PC-9 (cell line): ENCODE measurements at regions not wholly inside any gene's neighbourhood (a gene's known extent, or its start where the extent isn't known, plus 50 kb on each side); places are given as distances from the start of the nearest gene placed in this dataset.

Experiments used
- EZH2 ChIP-seq: fragments of 200-600 bp; sonication (generic); IDR thresholded peaks from 2 replicates; pipeline ENCODE4 v1.8.0; 2017; ENCODE audit warnings: antibody characterized with exemption, low read depth
- TF ChIP-seq, protein P1 (sequence below): fragments of 200-600 bp; sonication (generic); conservative IDR thresholded peaks from 2 replicates; pipeline ENCODE4 v1.6.1; 2017; ENCODE audit warnings: mixed run types, antibody characterized with exemption, mild to moderate bottlenecking, moderate library complexity

DNA sequence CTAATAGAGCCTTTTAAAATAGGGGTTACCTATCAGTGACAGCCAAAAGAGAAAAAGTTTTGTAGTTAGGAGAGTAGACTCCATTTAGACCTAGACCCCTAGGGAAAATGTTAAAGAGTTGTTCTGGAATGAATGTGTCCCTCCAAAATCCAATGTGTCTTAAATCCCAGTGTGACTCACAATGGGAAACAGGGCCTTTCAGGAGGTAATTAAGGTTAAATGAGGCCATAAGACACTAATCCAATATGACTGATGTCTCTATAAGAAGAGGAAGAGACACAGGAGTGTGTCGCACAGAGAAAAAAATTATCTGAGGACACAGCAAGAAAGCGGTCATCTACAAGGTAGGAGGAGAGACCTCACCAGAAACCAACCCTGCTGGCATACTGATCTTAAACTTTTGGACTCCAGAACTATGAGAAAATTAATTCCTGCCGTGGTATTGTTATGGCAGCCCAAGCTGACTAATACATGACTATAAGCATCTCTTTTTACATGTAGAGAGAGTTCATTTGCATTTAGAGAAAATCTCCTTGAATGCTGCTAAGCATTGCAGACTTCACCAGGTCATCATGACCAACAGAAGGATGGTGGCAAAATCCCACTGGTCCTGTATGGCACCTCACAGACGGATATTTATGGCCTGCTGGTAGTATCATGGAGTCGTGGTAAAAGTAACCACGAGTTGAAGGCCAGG, 259.6 kb upstream of the TMTC1 start:
- TF ChIP-seq, protein P1, sequence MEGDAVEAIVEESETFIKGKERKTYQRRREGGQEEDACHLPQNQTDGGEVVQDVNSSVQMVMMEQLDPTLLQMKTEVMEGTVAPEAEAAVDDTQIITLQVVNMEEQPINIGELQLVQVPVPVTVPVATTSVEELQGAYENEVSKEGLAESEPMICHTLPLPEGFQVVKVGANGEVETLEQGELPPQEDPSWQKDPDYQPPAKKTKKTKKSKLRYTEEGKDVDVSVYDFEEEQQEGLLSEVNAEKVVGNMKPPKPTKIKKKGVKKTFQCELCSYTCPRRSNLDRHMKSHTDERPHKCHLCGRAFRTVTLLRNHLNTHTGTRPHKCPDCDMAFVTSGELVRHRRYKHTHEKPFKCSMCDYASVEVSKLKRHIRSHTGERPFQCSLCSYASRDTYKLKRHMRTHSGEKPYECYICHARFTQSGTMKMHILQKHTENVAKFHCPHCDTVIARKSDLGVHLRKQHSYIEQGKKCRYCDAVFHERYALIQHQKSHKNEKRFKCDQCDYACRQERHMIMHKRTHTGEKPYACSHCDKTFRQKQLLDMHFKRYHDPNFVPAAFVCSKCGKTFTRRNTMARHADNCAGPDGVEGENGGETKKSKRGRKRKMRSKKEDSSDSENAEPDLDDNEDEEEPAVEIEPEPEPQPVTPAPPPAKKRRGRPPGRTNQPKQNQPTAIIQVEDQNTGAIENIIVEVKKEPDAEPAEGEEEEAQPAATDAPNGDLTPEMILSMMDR = no peak
- no peak for TF ChIP-seq EZH2
